Activated T-cell treated with anti-CD3 and anti-CD28 coated beads, Interleukin-2, amount 50 U/mL, for 72 hours (primary cell): ENCODE measurements at regions not wholly inside any gene's neighbourhood (a gene's known extent, or its start where the extent isn't known, plus 50 kb on each side); places are given as distances from the start of the nearest gene placed in this dataset.

Experiments
- ATAC-seq, 2 donors: fragments of 150-1000 bp; cut with Tn5 transposase; replicated peaks in 1 of 2; 2 replicates each; pipeline ENCODE4 v1.10.0; 2021; ENCODE audit warnings: moderate library complexity in 2 of 2, mild to moderate bottlenecking in 1 of 2
- DNase-seq, 2 donors: peaks; one replicate each; pipeline ENCODE4 v3.0.0; 2021 to 2022; ENCODE audit warnings: mixed read lengths in 1 of 2
- H3K27ac Mint-ChIP-seq: one replicate; pipeline ENCODE4 v1.8.0; 2022; ENCODE audit warnings: mild to moderate bottlenecking, moderate library complexity, mixed read lengths
- H3K27me3 Mint-ChIP-seq: one replicate; pipeline ENCODE4 v1.8.0; 2022; ENCODE audit warnings: low read depth, mixed read lengths
- H3K36me3 Mint-ChIP-seq, 2 donors: one replicate each; pipeline ENCODE4 v1.8.0; 2022; ENCODE audit warnings: mixed read lengths in 2 of 2, mild to moderate bottlenecking in 1 of 2; ENCODE audit not compliant: insufficient read depth in 2 of 2
- H3K4me1 Mint-ChIP-seq: one replicate; pipeline ENCODE4 v1.8.0; 2022; ENCODE audit warnings: low read depth, mixed read lengths
- H3K4me3 Mint-ChIP-seq, 2 donors: one replicate each; pipeline ENCODE4 v1.8.0; 2022; ENCODE audit warnings: mild to moderate bottlenecking in 2 of 2, mixed read lengths in 2 of 2, moderate library complexity in 2 of 2
- H3K9me3 Mint-ChIP-seq, 2 donors: one replicate each; pipeline ENCODE4 v1.8.0; 2022; ENCODE audit warnings: mixed read lengths in 2 of 2

GRCh38 chr4:57492251-57492878 lies 382.2 kb upstream of the IGFBP7 start:
- H3K4me3 Mint-ChIP-seq: no peak overlapping the region
- H3K36me3 Mint-ChIP-seq: no peaks in the 10 kb centered on the region
- no peak overlapping the region for H3K27ac Mint-ChIP-seq
- peaks cover 0 to 5% of the 10 kb centered on the region in 2 donors for H3K9me3 Mint-ChIP-seq
- no peak for ATAC-seq
- DNase-seq: no peak
- no peaks in the 10 kb centered on the region for H3K27me3 Mint-ChIP-seq
- H3K4me1 Mint-ChIP-seq: no peaks in the 10 kb centered on the region

GRCh38 chr4:57491388-57491787 lies 381.2 kb upstream of the IGFBP7 start:
- Mint-ChIP-seq H3K9me3 (peaks cover 2 to 5% of the 10 kb centered on the region in 2 donors), H3K27ac (no peak overlapping the region), H3K27me3 (no peaks in the 10 kb centered on the region), H3K4me3 (no peak overlapping the region), H3K36me3 (no peaks in the 10 kb centered on the region), H3K4me1 (no peaks in the 10 kb centered on the region)
- no peak for ATAC-seq
- DNase-seq: no peak

- H3K4me3 Mint-ChIP-seq: no peak overlapping the region
- H3K9me3 Mint-ChIP-seq: peaks cover 2 to 5% of the 10 kb centered on the region in 2 donors
- H3K36me3 Mint-ChIP-seq: no peaks in the 10 kb centered on the region
- ATAC-seq: no peak
- DNase-seq: no peak
- no peaks in the 10 kb centered on the region for H3K4me1 Mint-ChIP-seq
- no peaks in the 10 kb centered on the region for H3K27me3 Mint-ChIP-seq
- H3K27ac Mint-ChIP-seq: no peak overlapping the region
Measured at GRCh38 chr4:57490520-57491255, 380.5 kb upstream of the IGFBP7 start.

- ATAC-seq (no peak), DNase-seq (no peak)
- peaks cover 2 to 3% of the 10 kb centered on the region in 2 donors for H3K9me3 Mint-ChIP-seq
- no peaks in the 10 kb centered on the region for H3K4me1 Mint-ChIP-seq
- no peak overlapping the region for H3K27ac Mint-ChIP-seq
- H3K27me3 Mint-ChIP-seq: no peaks in the 10 kb centered on the region
- H3K36me3 Mint-ChIP-seq: no peaks in the 10 kb centered on the region
- no peak overlapping the region for H3K4me3 Mint-ChIP-seq
Measured at GRCh38 chr4:57488366-57489162, 378.4 kb upstream of the IGFBP7 start.

GRCh38 chr4:57475424-57475823 lies 365.2 kb upstream of the IGFBP7 start:
- H3K27ac Mint-ChIP-seq: no peak overlapping the region
- H3K36me3 Mint-ChIP-seq: peaks cover 0 to 1% of the 10 kb centered on the region in 2 donors
- no peaks in the 10 kb centered on the region for H3K27me3 Mint-ChIP-seq
- no peak for DNase-seq
- ATAC-seq: no peak
- no peaks in the 10 kb centered on the region for H3K4me1 Mint-ChIP-seq
- H3K9me3 Mint-ChIP-seq: peaks cover 3 to 8% of the 10 kb centered on the region in 2 donors
- no peak overlapping the region for H3K4me3 Mint-ChIP-seq

- no peaks in the 10 kb centered on the region for H3K4me1 Mint-ChIP-seq
- H3K27ac Mint-ChIP-seq: no peak overlapping the region
- no peaks in the 10 kb centered on the region for H3K27me3 Mint-ChIP-seq
- H3K4me3 Mint-ChIP-seq: no peak overlapping the region
- H3K36me3 Mint-ChIP-seq: no peaks in the 10 kb centered on the region
- peaks cover 4 to 5% of the 10 kb centered on the region in 2 donors for H3K9me3 Mint-ChIP-seq
- ATAC-seq (no peak), DNase-seq (no peak)
Measured at GRCh38 chr4:57465321-57466056, 355.3 kb upstream of the IGFBP7 start.

GRCh38 chr4:57462843-57463242 lies 352.7 kb upstream of the IGFBP7 start:
- Mint-ChIP-seq H3K36me3 (no peaks in the 10 kb centered on the region), H3K4me1 (no peaks in the 10 kb centered on the region), H3K27me3 (no peaks in the 10 kb centered on the region), H3K9me3 (peaks cover 0 to 7% of the 10 kb centered on the region in 2 donors), H3K4me3 (no peak overlapping the region), H3K27ac (no peak overlapping the region)
- DNase-seq (no peak), ATAC-seq (no peak)

GRCh38 chr4:57460967-57461366 lies 350.8 kb upstream of the IGFBP7 start:
- no peak for DNase-seq
- no peak overlapping the region for H3K4me3 Mint-ChIP-seq
- H3K9me3 Mint-ChIP-seq: peaks cover 3 to 9% of the 10 kb centered on the region in 2 donors
- no peak for ATAC-seq
- no peak overlapping the region for H3K27ac Mint-ChIP-seq
- no peaks in the 10 kb centered on the region for H3K4me1 Mint-ChIP-seq
- no peaks in the 10 kb centered on the region for H3K36me3 Mint-ChIP-seq
- no peaks in the 10 kb centered on the region for H3K27me3 Mint-ChIP-seq

GRCh38 chr4:57448901-57449300 lies 338.7 kb upstream of the IGFBP7 start:
- H3K27me3 Mint-ChIP-seq: no peaks in the 10 kb centered on the region
- no peak for ATAC-seq
- H3K36me3 Mint-ChIP-seq: no peaks in the 10 kb centered on the region
- H3K4me1 Mint-ChIP-seq: no peaks in the 10 kb centered on the region
- no peak overlapping the region for H3K27ac Mint-ChIP-seq
- DNase-seq: no peak
- H3K9me3 Mint-ChIP-seq: peaks cover 2 to 5% of the 10 kb centered on the region in 2 donors
- no peak overlapping the region for H3K4me3 Mint-ChIP-seq

GRCh38 chr4:57448452-57448851 lies 338.3 kb upstream of the IGFBP7 start:
- no peaks in the 10 kb centered on the region for H3K4me1 Mint-ChIP-seq
- H3K27ac Mint-ChIP-seq: no peak overlapping the region
- no peaks in the 10 kb centered on the region for H3K27me3 Mint-ChIP-seq
- ATAC-seq (no peak), DNase-seq (no peak)
- no peak overlapping the region for H3K4me3 Mint-ChIP-seq
- no peaks in the 10 kb centered on the region for H3K36me3 Mint-ChIP-seq
- peaks cover 2 to 5% of the 10 kb centered on the region in 2 donors for H3K9me3 Mint-ChIP-seq

GRCh38 chr4:57446266-57446665 lies 336.1 kb upstream of the IGFBP7 start:
- peaks cover 2% of the 10 kb centered on the region in 2 donors for H3K9me3 Mint-ChIP-seq
- no peak for ATAC-seq
- H3K27me3 Mint-ChIP-seq: no peaks in the 10 kb centered on the region
- no peaks in the 10 kb centered on the region for H3K4me1 Mint-ChIP-seq
- no peaks in the 10 kb centered on the region for H3K36me3 Mint-ChIP-seq
- no peak overlapping the region for H3K27ac Mint-ChIP-seq
- DNase-seq: no peak
- no peak overlapping the region for H3K4me3 Mint-ChIP-seq

- Mint-ChIP-seq H3K27ac (no peak overlapping the region), H3K4me1 (no peaks in the 10 kb centered on the region), H3K4me3 (no peak overlapping the region), H3K9me3 (peaks cover 2% of the 10 kb centered on the region in 2 donors), H3K36me3 (no peaks in the 10 kb centered on the region), H3K27me3 (no peaks in the 10 kb centered on the region)
- DNase-seq: no peak
- ATAC-seq: no peak
Measured at GRCh38 chr4:57445686-57446085, 335.5 kb upstream of the IGFBP7 start.

GRCh38 chr4:57444671-57445070 lies 334.5 kb upstream of the IGFBP7 start:
- no peaks in the 10 kb centered on the region for H3K36me3 Mint-ChIP-seq
- no peak overlapping the region for H3K4me3 Mint-ChIP-seq
- ATAC-seq (no peak), DNase-seq (no peak)
- H3K27me3 Mint-ChIP-seq: no peaks in the 10 kb centered on the region
- H3K9me3 Mint-ChIP-seq: peaks cover 2% of the 10 kb centered on the region in 2 donors
- H3K27ac Mint-ChIP-seq: no peak overlapping the region
- H3K4me1 Mint-ChIP-seq: no peaks in the 10 kb centered on the region
